ENCODE measurements at regions not wholly inside any gene's neighbourhood (a gene's known extent, or its start where the extent isn't known, plus 50 kb on each side); places are given as distances from the start of the nearest gene placed in this dataset.
A peak's percentile ranks its signal among the peaks of the same experiment; 100 is the strongest.

DNA sequence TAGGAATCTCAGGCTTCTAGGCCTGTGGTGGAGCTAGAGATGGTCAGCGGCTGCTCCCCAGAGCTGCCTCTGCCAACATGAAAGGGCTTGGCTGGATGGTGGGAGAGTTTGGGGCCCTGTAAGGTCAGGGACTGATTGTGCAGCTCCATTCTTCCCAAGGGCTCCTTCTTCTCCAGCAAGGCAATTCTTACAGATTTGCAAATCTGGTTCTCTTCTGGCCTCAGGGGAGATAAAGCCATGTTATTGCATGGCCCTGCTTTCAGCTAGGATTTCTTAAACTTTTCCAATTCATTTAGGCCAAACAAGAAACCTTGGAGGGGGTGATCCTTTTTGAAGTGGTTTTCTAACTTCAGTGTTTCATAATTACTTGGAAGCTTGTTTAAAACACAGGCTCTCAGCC lies 213.4 kb downstream of the PRDM2 start:
- no peak for DNase-seq

DNA sequence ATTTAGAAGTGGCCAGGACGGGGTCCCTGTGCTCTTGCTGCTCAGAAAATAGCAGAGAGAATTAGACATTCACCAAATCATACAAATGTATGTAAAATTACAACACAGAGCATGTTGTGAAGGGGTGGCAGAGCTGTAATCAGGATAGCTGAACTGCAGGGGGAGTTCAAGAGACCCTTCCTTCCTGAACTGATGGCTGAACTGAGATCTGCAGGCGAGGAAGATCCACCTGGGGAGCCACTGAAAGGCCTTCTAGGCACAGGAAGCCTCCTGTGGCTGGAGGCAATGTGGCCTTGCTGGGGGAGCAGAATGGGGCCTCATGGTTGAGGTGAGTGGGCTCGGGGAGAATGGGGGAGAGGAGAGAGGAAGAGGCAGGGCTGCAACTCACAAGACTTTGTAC lies 216.5 kb downstream of the PRDM2 start:
- Histone ChIP-seq H3K4me3 (no peak overlapping the region), H3K27me3 (no peaks in the 10 kb centered on the region), H3K9me3 (no peaks in the 10 kb centered on the region), H3K36me3 (no peaks in the 10 kb centered on the region)
- DNase-seq: no peak

More for the DNA sequence above, 213.4 kb downstream of the PRDM2 start:
- Histone ChIP-seq H3K27me3 (no peaks in the 10 kb centered on the region), H3K4me3 (no peak overlapping the region), H3K36me3 (no peaks in the 10 kb centered on the region), H3K9me3 (no peaks in the 10 kb centered on the region)

DNA sequence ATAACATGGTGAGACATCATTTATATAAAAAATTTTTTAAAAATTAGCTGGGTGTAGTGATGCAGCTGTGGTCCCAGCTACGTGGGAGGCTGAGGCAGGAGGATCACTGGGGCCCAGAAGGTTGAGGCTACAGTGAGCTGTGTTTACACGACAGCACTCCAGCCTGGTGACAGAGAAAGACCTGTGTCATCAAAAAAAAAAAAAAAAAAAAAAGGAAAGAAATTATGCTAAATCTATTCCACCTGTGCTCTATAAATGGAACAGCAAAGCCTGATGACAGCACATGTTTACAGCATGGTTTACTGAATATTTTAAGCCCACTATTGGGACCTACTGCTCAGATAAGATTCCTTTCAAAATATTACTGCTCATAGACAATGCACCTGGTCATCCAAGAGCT lies 217.6 kb downstream of the PRDM2 start:
- no peak overlapping the region for H3K4me3 ChIP-seq
- H3K36me3 ChIP-seq: no peaks in the 10 kb centered on the region
- DNase-seq: no peak
- no peaks in the 10 kb centered on the region for H3K27me3 ChIP-seq
- no peaks in the 10 kb centered on the region for H3K9me3 ChIP-seq

DNA sequence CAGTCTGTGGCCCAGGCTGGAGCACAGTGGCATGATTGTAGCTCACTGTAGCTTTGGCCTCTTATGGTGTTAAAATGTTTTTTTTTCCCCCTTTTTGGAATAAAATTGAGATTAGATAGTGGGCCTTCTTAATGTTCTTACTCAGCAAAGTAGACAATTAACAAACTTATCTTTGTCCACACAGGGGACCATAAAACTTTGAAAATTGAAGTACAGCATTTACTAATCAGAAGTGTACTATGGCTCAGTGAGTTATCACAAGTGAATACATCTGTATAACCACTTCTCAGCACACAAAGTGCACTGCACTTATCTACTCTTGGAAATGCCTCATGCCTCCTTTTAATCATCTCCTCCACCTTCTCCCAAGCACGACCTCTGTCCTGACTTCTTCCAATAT lies 218.9 kb downstream of the PRDM2 start:
- no peak for DNase-seq
- no peaks in the 10 kb centered on the region for H3K9me3 ChIP-seq
- no peak overlapping the region for H3K4me3 ChIP-seq
- H3K36me3 ChIP-seq: no peaks in the 10 kb centered on the region
- no peaks in the 10 kb centered on the region for H3K27me3 ChIP-seq

DNA sequence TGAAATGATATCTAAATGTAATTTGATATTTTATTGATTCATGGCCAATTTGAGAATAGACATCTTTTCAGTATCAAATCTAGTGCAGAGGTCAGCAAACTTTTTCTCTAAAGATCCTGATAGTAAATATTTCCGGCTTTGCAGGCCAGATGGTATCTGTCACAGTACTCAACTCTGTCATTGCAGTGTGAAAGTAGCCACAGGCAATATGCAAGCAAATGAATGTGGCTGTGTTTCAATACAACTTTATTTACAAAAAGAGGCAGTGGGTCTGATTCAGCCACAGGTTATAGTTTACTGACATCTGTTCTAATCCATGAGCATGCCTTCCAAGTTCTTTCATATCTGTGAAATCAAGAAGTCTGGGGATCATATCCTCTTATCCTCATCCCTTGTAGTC lies 221.2 kb downstream of the PRDM2 start:
- H3K36me3 ChIP-seq: no peaks in the 10 kb centered on the region
- H3K4me3 ChIP-seq: no peak overlapping the region
- H3K27me3 ChIP-seq: no peaks in the 10 kb centered on the region
- DNase-seq: no peak
- H3K9me3 ChIP-seq: no peaks in the 10 kb centered on the region

DNA sequence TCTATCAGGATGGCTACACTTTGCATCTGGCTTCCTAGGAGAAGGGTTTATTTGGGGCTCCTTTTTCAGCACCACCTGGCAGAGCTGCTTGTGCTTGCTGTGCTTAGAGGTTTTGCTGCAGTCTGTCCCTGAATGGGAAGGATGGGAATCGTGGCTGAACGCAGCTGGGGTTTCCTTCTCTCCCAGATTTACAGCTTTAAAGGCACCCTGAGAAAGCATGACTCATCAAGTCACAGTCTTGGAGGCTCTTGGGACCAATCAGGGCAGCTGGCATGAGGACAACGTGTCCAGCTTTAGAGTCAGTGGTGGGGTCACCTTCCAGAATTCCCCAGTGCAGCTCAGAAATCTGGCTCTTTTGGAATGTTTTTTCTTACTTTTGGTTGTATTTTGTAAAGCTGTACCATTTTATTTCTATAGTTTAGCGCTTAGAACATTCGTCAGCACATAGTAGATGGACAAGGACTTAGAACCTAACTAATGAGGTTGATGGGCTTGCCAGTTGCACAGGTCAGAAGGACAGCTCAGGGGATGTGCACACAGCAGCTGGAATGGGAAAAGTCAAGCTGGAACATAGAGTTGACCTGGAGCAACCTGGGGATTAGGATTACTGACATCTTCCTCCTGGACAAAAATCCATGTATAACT lies 222.6 kb downstream of the PRDM2 start:
- Histone ChIP-seq H3K27me3 (no peaks in the 10 kb centered on the region), H3K36me3 (no peaks in the 10 kb centered on the region), H3K9me3 (no peaks in the 10 kb centered on the region), H3K4me3 (no peak overlapping the region)
- no peak for DNase-seq

DNA sequence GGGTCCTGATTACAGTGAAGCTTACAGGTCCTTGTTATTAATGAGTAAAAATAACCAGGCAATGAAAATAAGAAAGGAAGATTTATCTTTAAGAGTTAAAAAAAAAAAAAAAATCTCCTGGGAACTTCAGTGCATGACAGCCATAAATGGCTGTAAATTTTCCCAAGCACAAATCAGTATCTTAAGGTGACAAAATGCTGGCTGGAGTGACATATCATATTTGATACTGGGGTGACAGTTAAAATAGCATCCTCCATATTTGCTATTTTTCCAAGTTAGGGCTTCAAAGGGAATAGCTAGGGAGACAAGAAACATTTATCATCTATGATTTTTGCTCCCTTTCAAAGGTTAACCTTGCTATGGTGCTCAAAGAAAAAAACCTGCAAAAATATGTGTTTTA lies 226.6 kb downstream of the PRDM2 start:
- DNase-seq: no peak
- no peaks in the 10 kb centered on the region for H3K9me3 ChIP-seq
- no peaks in the 10 kb centered on the region for H3K27me3 ChIP-seq
- no peak overlapping the region for H3K4me3 ChIP-seq
- no peaks in the 10 kb centered on the region for H3K36me3 ChIP-seq

DNA sequence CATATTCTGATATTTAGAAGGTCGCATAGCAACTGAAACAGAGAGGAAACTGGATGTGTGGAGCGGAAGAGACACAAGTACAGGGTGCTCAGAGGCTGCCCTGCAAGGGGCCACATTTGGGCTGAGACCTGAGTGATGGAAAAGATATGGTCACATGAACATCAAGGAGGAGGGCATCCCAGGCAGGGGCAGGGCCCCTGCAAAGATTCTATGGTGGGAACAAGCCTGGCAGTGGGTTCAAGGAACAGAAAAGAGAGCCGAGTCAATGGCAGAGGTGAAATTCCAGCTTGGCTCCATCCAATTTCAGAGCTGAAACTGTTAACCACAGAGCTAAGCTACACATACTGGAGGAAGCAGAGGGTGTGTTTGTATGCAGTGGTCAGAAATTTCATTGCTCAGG lies 227.7 kb downstream of the PRDM2 start:
- DNase-seq: no peak
- H3K4me3 ChIP-seq: no peak overlapping the region

DNA sequence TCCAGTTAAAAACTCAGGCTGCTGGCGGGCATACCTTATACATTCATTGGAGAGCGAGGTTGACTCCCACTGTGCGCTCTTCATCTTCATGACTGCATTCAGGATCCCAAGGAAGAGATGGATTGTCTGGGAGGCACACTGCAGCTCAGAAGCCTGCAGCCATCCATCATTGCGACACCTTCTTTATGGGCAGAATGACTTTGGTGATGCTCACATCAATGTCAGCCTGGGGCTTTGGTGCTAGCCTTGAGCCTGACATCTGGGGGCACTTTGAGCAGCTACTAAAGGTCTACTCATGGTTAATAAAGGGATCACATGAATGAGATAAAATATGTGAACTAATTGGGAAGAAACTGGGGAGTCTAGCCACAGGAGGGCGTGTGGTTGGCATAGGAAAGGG lies 229.3 kb downstream of the PRDM2 start:
- Histone ChIP-seq H3K9me3 (no peaks in the 10 kb centered on the region), H3K36me3 (no peaks in the 10 kb centered on the region), H3K27me3 (no peaks in the 10 kb centered on the region), H3K4me3 (no peak overlapping the region)
- no peak for DNase-seq

More for the DNA sequence above, 227.7 kb downstream of the PRDM2 start:
- Histone ChIP-seq H3K36me3 (no peaks in the 10 kb centered on the region), H3K9me3 (no peaks in the 10 kb centered on the region), H3K27me3 (no peaks in the 10 kb centered on the region)

DNA sequence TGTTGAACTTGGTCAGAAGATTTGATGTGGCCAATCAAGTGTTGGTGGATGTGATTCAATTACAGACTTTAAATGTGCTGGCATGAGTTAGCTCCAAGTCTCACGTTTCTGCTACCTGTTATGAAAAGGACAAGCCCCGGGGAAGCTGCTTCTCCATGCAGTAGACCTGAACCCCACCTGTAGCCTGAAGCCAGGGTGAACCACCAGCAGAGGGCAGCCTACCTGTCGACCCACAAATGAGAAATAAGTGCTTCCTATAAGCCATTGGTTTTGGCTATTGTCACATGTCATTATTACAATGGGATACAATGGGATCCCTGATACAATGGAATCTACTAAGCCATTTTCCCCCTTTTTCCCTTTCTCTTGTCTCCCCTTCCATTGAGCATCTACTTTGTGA lies 230.2 kb downstream of the PRDM2 start:
- no peaks in the 10 kb centered on the region for H3K27me3 ChIP-seq
- no peak for DNase-seq
- no peak overlapping the region for H3K4me3 ChIP-seq
- no peaks in the 10 kb centered on the region for H3K36me3 ChIP-seq
- no peaks in the 10 kb centered on the region for H3K9me3 ChIP-seq

DNA sequence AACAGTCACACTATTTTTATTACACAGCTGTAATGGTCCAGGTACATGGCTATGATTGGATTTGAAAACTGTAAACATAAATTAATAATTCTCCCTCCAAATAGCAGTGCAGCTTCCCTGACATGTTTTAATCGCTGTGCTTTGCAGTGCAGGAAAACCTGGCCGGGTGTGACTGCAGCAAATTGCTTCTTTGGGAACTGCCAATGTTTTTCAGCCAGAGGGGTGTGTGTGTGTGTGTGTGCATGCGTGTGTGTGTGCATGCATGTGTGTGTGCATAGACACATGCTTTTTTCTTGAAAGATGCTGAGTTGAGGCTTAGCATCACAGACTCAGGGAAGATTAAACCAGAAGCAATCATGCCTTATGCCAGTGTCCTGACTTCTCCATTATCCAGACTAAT lies 231.2 kb downstream of the PRDM2 start:
- no peak overlapping the region for H3K4me3 ChIP-seq
- no peak for DNase-seq
- H3K27me3 ChIP-seq: no peaks in the 10 kb centered on the region
- no peaks in the 10 kb centered on the region for H3K9me3 ChIP-seq
- no peaks in the 10 kb centered on the region for H3K36me3 ChIP-seq

DNA sequence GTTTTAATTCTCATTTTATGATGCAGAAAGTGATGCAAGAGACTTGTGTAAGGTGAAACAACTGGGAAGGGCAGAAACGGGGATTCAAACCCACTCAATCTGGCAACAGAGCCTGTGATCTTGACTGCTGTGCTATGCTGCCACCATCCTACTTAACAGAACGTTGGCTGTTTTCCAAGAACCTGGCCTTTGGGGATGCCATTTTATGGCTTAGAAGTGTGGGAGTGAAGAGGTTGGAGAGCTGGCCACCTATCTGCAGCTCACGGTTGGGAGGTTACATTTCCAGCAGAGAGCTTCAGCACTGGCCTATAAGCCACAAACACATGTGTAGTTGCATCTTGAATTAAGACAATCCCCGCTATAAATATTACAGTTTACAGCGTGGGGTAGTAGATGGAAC lies 235.3 kb downstream of the PRDM2 start:
- Histone ChIP-seq H3K4me3 (no peak overlapping the region), H3K36me3 (no peaks in the 10 kb centered on the region), H3K27me3 (no peaks in the 10 kb centered on the region), H3K9me3 (no peaks in the 10 kb centered on the region)
- no peak for DNase-seq

DNA sequence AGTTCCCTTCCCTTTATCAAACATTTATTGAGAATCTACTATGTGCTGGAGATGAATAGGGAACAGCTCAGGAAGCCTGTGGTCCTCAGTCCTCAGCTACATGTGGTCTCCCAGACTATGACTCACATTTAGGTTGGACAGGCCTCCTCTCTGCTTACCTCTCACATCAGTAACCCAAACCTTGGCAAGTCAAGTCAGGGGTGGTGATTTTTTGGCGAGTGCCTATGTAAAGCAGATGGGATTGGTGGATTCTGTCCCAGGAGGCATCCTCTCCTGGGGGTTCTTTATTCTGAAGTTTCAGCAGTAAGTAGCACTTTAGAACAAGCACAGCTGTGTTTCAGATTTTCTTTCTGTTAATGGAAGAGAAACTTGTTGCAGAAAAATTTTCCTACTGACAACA lies 241.3 kb downstream of the PRDM2 start:
- no peak overlapping the region for H3K4me3 ChIP-seq
- H3K36me3 ChIP-seq: no peaks in the 10 kb centered on the region
- no peaks in the 10 kb centered on the region for H3K27me3 ChIP-seq
- H3K9me3 ChIP-seq: peaks cover 8% of the 10 kb centered on the region
- no peak for DNase-seq

DNA sequence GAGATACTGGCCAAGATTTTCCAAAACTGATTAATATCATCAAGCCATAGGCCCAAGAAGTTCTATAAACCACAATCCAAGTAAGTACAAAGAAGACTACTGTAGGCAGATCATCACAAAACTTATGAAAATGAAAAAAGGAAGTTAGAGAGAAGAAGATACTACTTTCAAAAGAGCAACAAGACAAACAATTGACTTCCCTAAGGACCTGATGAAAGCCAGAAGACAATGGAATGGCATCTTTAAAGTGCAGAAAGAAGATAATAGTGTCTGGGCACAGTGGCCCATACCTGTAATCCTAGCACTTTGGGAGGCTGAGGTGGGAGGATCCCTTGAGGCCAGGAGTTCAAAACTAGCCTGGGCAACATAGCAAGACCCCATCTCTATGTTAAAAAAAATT lies 243.1 kb downstream of the PRDM2 start:
- no peak for DNase-seq
- H3K4me3 ChIP-seq: no peak overlapping the region
- peaks cover 8% of the 10 kb centered on the region for H3K9me3 ChIP-seq
- no peaks in the 10 kb centered on the region for H3K27me3 ChIP-seq
- no peaks in the 10 kb centered on the region for H3K36me3 ChIP-seq

DNA sequence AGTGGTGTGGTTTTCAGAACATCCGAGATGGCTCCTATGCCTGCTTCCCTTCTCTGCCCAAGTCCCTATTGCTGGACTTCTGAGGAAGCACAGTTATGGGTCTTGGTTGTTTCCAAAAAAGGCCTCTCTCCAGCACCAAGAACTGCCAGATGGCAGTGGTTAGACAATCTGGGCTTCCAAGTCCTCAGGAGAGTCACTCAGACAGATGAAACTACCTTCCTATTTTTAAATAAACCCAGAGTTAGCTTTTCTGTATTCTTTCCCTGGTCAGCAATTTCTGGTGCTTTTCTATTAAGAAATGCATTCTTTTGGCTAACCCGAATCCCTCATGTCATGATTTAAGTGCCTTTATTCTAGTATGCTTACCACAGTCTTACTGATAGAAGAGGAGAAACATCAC lies 245.9 kb downstream of the PRDM2 start:
- no peaks in the 10 kb centered on the region for H3K36me3 ChIP-seq
- no peaks in the 10 kb centered on the region for H3K27me3 ChIP-seq
- DNase-seq: no peak
- no peak overlapping the region for H3K4me3 ChIP-seq
- peaks cover 8% of the 10 kb centered on the region for H3K9me3 ChIP-seq

DNA sequence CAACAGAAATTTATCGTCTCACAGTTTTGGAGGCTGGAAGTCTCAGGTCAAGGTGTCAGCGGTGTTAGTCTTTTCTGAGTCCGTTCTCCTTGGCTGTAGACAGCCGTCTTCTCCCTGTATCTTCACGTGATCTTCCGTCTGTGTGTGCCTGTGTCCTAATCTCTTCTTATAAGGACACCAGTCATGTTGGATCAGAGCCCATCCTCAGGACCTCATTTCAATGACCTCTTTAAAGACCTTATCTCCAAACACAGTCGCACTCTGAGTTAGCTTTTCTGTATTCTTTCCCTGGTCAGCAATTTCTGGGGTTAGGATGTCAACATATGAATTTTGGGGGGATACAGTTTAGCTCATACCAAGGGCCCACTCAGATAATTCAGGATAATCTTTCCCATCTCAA lies 247.7 kb downstream of the PRDM2 start:
- DNase-seq: no peak
- no peaks in the 10 kb centered on the region for H3K36me3 ChIP-seq
- no peaks in the 10 kb centered on the region for H3K27me3 ChIP-seq
- peaks cover 5% of the 10 kb centered on the region for H3K9me3 ChIP-seq
- no peak overlapping the region for H3K4me3 ChIP-seq

DNA sequence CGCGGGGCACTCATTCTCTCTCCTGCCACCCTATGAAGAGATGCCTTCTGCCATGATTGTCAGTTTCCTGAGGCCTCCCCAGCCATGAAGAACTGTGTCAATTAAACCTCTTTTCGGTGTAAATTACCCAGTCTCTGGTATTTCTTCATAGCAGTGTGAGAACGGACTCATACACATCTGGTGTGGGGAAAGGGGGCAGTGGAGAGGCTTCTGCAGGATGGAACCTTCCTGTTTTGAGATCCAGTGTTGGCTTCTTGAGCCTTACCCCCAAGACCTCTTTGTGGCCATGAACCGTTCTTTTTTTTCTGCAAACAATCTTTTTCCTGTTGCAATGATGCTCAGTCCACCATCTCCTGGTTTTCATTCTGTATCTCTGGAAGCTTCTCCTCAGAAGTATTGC lies 248.4 kb downstream of the PRDM2 start:
- H3K4me3 ChIP-seq: no peak overlapping the region
- H3K27me3 ChIP-seq: no peaks in the 10 kb centered on the region
- H3K36me3 ChIP-seq: no peaks in the 10 kb centered on the region
- DNase-seq: no peak
- H3K9me3 ChIP-seq: no peaks in the 10 kb centered on the region

DNA sequence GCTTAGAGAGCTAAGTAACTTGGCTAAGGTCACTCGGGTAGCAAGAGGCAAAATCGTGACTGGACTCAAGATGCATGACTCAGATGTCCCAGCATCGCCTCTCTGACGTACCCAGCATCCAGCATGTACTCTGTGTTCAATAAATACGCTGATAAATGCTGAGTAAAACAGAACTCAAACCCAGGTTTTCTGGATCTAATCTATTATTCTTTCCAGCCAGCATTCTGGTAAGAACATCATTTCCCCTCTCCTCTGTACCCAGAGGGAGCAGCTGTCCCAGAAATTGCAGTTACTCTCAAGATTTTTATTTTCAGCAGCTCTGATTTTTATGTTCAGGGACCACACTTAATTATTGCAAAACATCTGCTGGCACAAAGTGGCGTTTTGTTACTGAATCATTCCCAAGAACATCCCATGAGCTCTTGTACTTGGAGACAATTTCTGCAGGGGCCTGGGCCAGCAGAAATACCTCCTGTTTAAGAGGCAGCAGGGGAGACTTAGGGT lies 249.0 kb downstream of the PRDM2 start:
- Histone ChIP-seq H3K4me3 (no peak overlapping the region), H3K27me3 (no peaks in the 10 kb centered on the region; the same call in 1 of the 2 replicates), H3K9me3 (no peaks in the 10 kb centered on the region), H3K36me3 (no peaks in the 10 kb centered on the region)
- DNase-seq: peak; percentile 28

DNA sequence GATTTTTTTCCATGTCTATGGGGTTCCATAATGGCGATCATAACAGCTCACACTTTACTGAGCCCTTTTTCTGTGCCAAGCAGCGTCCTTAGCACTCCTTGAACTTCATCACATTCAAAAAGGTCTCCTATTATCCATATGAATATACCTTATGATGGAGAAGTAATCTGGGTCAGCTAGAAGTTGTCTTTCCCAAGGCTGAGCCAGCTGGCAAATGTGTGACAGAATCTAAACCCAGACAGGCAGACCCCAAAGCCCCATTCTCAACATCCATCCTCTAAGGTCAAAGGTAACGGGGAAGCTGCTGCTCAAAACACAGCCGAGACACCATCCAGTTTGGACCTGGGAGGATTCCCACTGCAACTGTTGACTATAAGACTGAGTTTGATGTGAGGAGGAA lies 249.6 kb downstream of the PRDM2 start:
- no peak for DNase-seq
- H3K36me3 ChIP-seq: no peaks in the 10 kb centered on the region
- H3K4me3 ChIP-seq: no peak overlapping the region
- no peaks in the 10 kb centered on the region for H3K9me3 ChIP-seq
- H3K27me3 ChIP-seq: no peaks in the 10 kb centered on the region; the same call in 1 of the 2 replicates

Data from MG63 (cell line).